GM12873 (cell line): ENCODE measurements at regions not wholly inside any gene's neighbourhood (a gene's known extent, or its start where the extent isn't known, plus 50 kb on each side); places are given as distances from the start of the nearest gene placed in this dataset.

Experiments used
- CTCF ChIP-seq: IDR thresholded peaks from 2 replicates; pipeline ENCODE4 v1.5.1; 2012; ENCODE audit warnings: low read depth, mild to moderate bottlenecking, moderate library complexity, low read length, control low read depth; ENCODE audit not compliant: insufficient read depth; ENCODE audit errors: missing control alignments

- TF ChIP-seq CTCF, result no peak
Measured at GRCh38 chr5:124052201-124052600, 540.2 kb downstream of the CSNK1G3 start.

- no peak for TF ChIP-seq CTCF
Measured at GRCh38 chr5:124050120-124050770, 538.3 kb downstream of the CSNK1G3 start.

GRCh38 chr5:124045412-124045811 lies 533.4 kb downstream of the CSNK1G3 start:
- TF ChIP-seq CTCF, result no peak

- no peak for TF ChIP-seq CTCF
Measured at GRCh38 chr5:124044613-124045012, 532.6 kb downstream of the CSNK1G3 start.

- peak; percentile 40 for TF ChIP-seq CTCF
Measured at GRCh38 chr5:124043456-124043855, 531.5 kb downstream of the CSNK1G3 start.

GRCh38 chr5:124040799-124041198 lies 528.8 kb downstream of the CSNK1G3 start:
- no peak for TF ChIP-seq CTCF

GRCh38 chr5:124039410-124039809 lies 527.4 kb downstream of the CSNK1G3 start:
- no peak for TF ChIP-seq CTCF
